Chondrocyte (in vitro differentiated cells): ENCODE measurements at regions not wholly inside any gene's neighbourhood (a gene's known extent, or its start where the extent isn't known, plus 50 kb on each side); places are given as distances from the start of the nearest gene placed in this dataset.

Source experiments
- DNase-seq: peaks from one replicate; pipeline ENCODE4 v3.0.0; 2021; ENCODE audit warnings: mixed read lengths, low spot score
- H3K27ac Mint-ChIP-seq: one replicate; pipeline ENCODE4 v1.8.0; 2021; ENCODE audit warnings: mild to moderate bottlenecking, moderate library complexity, mixed read lengths; ENCODE audit not compliant: unreplicated experiment
- H3K27me3 Mint-ChIP-seq: 2 replicates; pipeline ENCODE4 v1.8.0; 2021; ENCODE audit warnings: low read depth, mixed read lengths
- H3K36me3 Mint-ChIP-seq: 2 replicates; pipeline ENCODE4 v1.8.0; 2021; ENCODE audit warnings: low read depth, mixed read lengths
- H3K4me1 Mint-ChIP-seq: 2 replicates; pipeline ENCODE4 v1.8.0; 2021; ENCODE audit warnings: low read depth, mild to moderate bottlenecking, mixed read lengths
- H3K4me3 Mint-ChIP-seq: one replicate; pipeline ENCODE4 v1.8.0; 2021; ENCODE audit warnings: mild to moderate bottlenecking, moderate library complexity, mixed read lengths; ENCODE audit not compliant: unreplicated experiment
- H3K9me3 Mint-ChIP-seq: 2 replicates; pipeline ENCODE4 v1.8.0; 2021; ENCODE audit warnings: low read depth, mixed read lengths
- CTCF ChIP-seq: fragments of 200-600 bp; sonication (generic); IDR thresholded peaks from 2 replicates; pipeline ENCODE4 v1.5.0; 2021; ENCODE audit warnings: antibody characterized with exemption, mild to moderate bottlenecking, moderate library complexity

DNA sequence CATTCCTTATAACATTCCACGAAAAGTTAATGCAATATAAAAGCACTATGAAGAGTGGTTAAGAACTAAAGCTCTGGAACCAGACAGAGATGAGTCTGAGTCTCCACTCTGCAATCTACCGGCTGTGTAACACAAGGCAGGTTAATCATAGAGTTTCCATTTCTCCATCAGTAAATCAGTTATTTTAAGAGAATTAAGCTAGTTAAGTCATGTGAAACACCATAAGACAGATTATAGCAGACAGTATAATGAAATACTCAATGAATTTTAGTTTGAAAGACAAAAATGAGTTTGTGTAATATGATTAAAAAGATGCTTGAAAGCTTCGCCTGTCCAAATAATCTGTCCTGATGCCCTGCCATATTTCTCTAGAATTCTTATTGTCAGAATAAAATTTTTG is 282.6 kb upstream of the ACTRT1 start:
- no peak for DNase-seq
- Mint-ChIP-seq H3K9me3 (peaks cover 21% of the 10 kb centered on the region), H3K27me3 (no peaks in the 10 kb centered on the region), H3K4me3 (no peak overlapping the region), H3K4me1 (no peaks in the 10 kb centered on the region), H3K36me3 (no peaks in the 10 kb centered on the region), H3K27ac (no peak overlapping the region)
- no peak for TF ChIP-seq CTCF

DNA sequence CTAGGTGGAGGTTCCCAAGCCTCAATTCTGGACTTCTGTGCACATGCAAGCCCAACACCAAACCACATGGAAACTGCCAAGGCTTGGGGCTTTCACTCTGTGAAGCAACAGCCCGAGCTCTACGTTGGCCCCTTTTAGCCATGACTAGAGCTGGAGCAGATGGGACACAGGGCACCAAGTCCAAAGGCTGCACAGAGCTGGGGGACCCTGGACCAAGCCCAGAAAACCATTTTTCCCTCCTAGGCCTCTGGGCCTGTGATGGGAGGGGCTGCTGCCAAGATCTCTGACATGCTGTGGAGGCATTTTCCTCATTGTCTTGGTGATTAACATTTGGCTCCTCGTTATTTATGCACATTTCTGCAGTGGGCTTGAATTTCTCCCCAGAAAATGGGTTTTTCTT is 258.7 kb upstream of the ACTRT1 start:
- no peaks in the 10 kb centered on the region for H3K4me1 Mint-ChIP-seq
- H3K4me3 Mint-ChIP-seq = no peak overlapping the region
- no peaks in the 10 kb centered on the region for H3K36me3 Mint-ChIP-seq
- no peaks in the 10 kb centered on the region for H3K27me3 Mint-ChIP-seq
- no peak for DNase-seq
- H3K27ac Mint-ChIP-seq = no peak overlapping the region
- no peak for TF ChIP-seq CTCF
- H3K9me3 Mint-ChIP-seq = peaks cover 12% of the 10 kb centered on the region

DNA sequence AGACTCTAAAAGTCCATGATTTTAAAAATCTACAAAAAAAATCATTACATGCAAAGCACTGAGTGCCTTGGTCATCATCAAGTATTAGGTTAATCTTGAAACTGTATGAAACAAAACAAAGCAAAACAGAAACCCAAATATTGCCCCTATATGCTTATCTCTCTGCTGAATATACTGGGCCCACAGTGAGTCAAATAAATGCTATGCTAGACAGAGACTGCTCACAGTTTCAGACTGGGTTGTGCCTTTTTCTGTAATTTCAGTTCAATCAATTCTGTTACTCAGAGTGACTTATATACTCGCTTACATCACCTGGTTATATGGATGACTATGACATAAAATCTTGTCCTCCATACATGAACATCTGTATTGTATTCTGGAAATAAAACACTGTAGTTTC is 257.1 kb upstream of the ACTRT1 start:
- H3K9me3 Mint-ChIP-seq = peaks cover 6% of the 10 kb centered on the region
- no peak for TF ChIP-seq CTCF
- no peaks in the 10 kb centered on the region for H3K36me3 Mint-ChIP-seq
- no peak for DNase-seq
- no peak overlapping the region for H3K27ac Mint-ChIP-seq
- H3K4me1 Mint-ChIP-seq = no peaks in the 10 kb centered on the region
- no peak overlapping the region for H3K4me3 Mint-ChIP-seq
- no peaks in the 10 kb centered on the region for H3K27me3 Mint-ChIP-seq

GRCh38 chrX:128294198-128294597 is 242.0 kb upstream of the ACTRT1 start:
- DNase-seq = no peak
- Mint-ChIP-seq H3K4me1 (no peaks in the 10 kb centered on the region), H3K27ac (no peak overlapping the region), H3K36me3 (no peaks in the 10 kb centered on the region), H3K4me3 (no peak overlapping the region), H3K9me3 (peaks cover 29% of the 10 kb centered on the region), H3K27me3 (no peaks in the 10 kb centered on the region)
- no peak for TF ChIP-seq CTCF

- H3K27me3 Mint-ChIP-seq = no peaks in the 10 kb centered on the region
- no peak for DNase-seq
- H3K4me1 Mint-ChIP-seq = no peaks in the 10 kb centered on the region
- TF ChIP-seq CTCF = no peak
- H3K4me3 Mint-ChIP-seq = no peak overlapping the region
- no peak overlapping the region for H3K27ac Mint-ChIP-seq
- no peaks in the 10 kb centered on the region for H3K36me3 Mint-ChIP-seq
- peaks cover 38% of the 10 kb centered on the region for H3K9me3 Mint-ChIP-seq
Observed at GRCh38 chrX:128287693-128288092, 235.5 kb upstream of the ACTRT1 start.
